Common myeloid progenitor, CD34-positive (primary cell): ENCODE measurements at regions not wholly inside any gene's neighbourhood (a gene's known extent, or its start where the extent isn't known, plus 50 kb on each side); places are given as distances from the start of the nearest gene placed in this dataset.

Experiments
- CTCF ChIA-PET: fragments of 350-600 bp; sonication (Branson Sonifier 250); formaldehyde crosslinking; loops from one replicate; lab custom pipeline; 2021; ENCODE audit warnings: antibody characterized with exemption; lab: Charles Lee
- POLR2A ChIA-PET: fragments of 350-600 bp; sonication (Branson Sonifier 250); formaldehyde crosslinking; loops from one replicate; lab custom pipeline; 2021; ENCODE audit warnings: antibody characterized with exemption; lab: Charles Lee
- DNase-seq, 3 donors: peaks; one replicate each; pipeline versions ENCODE4 v3.0.0 to v3.0.0-alpha.2; 2013
- H3K27ac ChIP-seq, 2 experiments: 1 replicate in 1 of 2; 2 replicates in 1 of 2; pipeline ENCODE4 v1.7.0; 2013; ENCODE audit warnings: inconsistent platforms in 2 of 2, low read length in 2 of 2, mild to moderate bottlenecking in 2 of 2, low read depth in 1 of 2, moderate library complexity in 1 of 2; ENCODE audit not compliant: severe bottlenecking in 2 of 2, insufficient read depth in 1 of 2, poor library complexity in 1 of 2
- H3K27me3 ChIP-seq, 5 experiments: replicated peaks in 2 of 5; 1 replicate in 3 of 5; 2 replicates in 2 of 5; pipeline versions ENCODE4 v1.6.1 to v1.7.0; 2013; ENCODE audit warnings: low read length in 4 of 5, mild to moderate bottlenecking in 2 of 5, moderate library complexity in 2 of 5, inconsistent platforms in 1 of 5; ENCODE audit not compliant: insufficient read depth in 5 of 5, control insufficient read depth in 4 of 5
- H3K36me3 ChIP-seq, 4 experiments: 1 replicate in 2 of 4; 2 replicates in 2 of 4; pipeline versions ENCODE4 v1.6.1 to v1.7.0; 2013; ENCODE audit warnings: low read length in 3 of 4, control low read depth in 1 of 4, mild to moderate bottlenecking in 1 of 4; ENCODE audit not compliant: control insufficient read depth in 4 of 4, insufficient read depth in 4 of 4
- H3K4me1 ChIP-seq, 4 experiments: 1 replicate in 3 of 4; 2 replicates in 1 of 4; pipeline versions ENCODE4 v1.6.1 to v1.7.1; 2013; ENCODE audit warnings: low read length in 3 of 4, mild to moderate bottlenecking in 3 of 4, control low read depth in 1 of 4, inconsistent platforms in 1 of 4, moderate library complexity in 1 of 4; ENCODE audit not compliant: control insufficient read depth in 4 of 4, insufficient read depth in 4 of 4; ENCODE audit errors: control extremely low read depth in 1 of 4
- H3K4me3 ChIP-seq, 7 experiments: 1 replicate in 4 of 7; 2 replicates in 3 of 7; pipeline versions ENCODE4 v1.5.1 to v1.7.0; 2013; ENCODE audit warnings: mild to moderate bottlenecking in 7 of 7, low read length in 6 of 7, moderate library complexity in 6 of 7, inconsistent platforms in 2 of 7, low read depth in 2 of 7, control low read depth in 1 of 7; ENCODE audit not compliant: insufficient read depth in 4 of 7, control insufficient read depth in 1 of 7; ENCODE audit errors: extremely low read depth in 1 of 7
- H3K9me3 ChIP-seq, 5 experiments: 1 replicate in 4 of 5; 2 replicates in 1 of 5; pipeline versions ENCODE4 v1.6.1 to v1.7.1; 2013; ENCODE audit warnings: low read length in 4 of 5, mild to moderate bottlenecking in 2 of 5, inconsistent platforms in 1 of 5, low read depth in 1 of 5, moderate library complexity in 1 of 5; ENCODE audit not compliant: control insufficient read depth in 4 of 5, insufficient read depth in 2 of 5; ENCODE audit errors: control extremely low read depth in 1 of 5
- WGBS: methylation state at CpG from one replicate; pipeline ENCODE4 v1.1.5; 2013; ENCODE audit not compliant: insufficient coverage; 5-methylcytosine and 5-hydroxymethylcytosine counted together

- H3K36me3 ChIP-seq: no peaks in the 10 kb centered on the region
- H3K27ac ChIP-seq: no peak overlapping the region
- H3K4me1 ChIP-seq: no peaks in the 10 kb centered on the region
- ChIA-PET POLR2A (no interaction called here), CTCF (no interaction called here)
- no peaks in the 10 kb centered on the region for H3K27me3 ChIP-seq
- H3K9me3 ChIP-seq: no peaks in the 10 kb centered on the region
- DNase-seq: no peak
- WGBS: 37% methylated on average over 3 of the region's 3 CpGs
- no peak overlapping the region for H3K4me3 ChIP-seq
These were observed 58.9 kb upstream of the CTNNA2 start for GRCh38 chr2:79453918-79454317.

DNA sequence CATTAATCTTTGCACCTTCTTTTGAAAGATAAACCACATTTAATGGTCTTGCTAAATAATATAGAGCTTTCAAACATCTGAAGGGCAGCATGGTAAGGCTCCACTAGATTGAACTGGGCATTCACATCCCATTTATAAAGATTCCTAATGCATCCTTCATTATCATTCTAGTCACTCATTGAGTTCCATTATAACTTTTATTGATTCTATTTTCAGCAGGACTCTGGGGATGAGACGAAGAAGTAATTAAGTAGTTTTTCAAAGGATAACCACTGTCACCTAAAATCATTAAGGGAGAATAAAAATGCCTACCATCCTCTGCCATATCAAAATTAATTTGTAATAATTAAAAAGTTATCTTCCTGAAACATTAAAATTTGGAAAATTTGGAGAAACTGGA is 60.2 kb upstream of the CTNNA2 start:
- H3K4me1 ChIP-seq: no peaks in the 10 kb centered on the region
- H3K27me3 ChIP-seq: no peaks in the 10 kb centered on the region
- ChIA-PET CTCF (no interaction called here), POLR2A (no interaction called here)
- H3K27ac ChIP-seq: no peak overlapping the region
- no peaks in the 10 kb centered on the region for H3K9me3 ChIP-seq
- no peaks in the 10 kb centered on the region for H3K36me3 ChIP-seq
- DNase-seq: no peak
- no peak overlapping the region for H3K4me3 ChIP-seq
- no CpG with 5 or more reads among the region's 1 CpG for WGBS

DNA sequence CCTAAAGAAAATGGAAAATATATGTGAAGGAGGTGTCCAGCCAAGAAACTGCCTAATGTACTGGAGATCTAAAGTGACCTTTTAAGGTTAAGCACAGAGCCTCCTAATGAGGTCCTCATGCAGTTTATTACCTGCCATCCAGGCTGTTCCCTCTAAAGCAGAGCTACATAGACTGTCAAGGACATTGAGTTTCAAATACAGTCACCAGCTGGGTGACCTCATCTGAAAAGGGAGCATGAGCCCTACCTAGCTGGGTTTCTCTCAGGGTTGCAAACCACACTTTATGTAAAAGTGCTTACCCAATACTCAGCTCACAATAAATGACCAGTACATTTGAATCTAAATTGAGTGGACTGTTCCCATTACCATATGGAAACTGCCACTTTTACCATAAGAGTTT is 65.4 kb upstream of the CTNNA2 start:
- H3K9me3 ChIP-seq: no peaks in the 10 kb centered on the region
- no peak overlapping the region for H3K27ac ChIP-seq
- POLR2A ChIA-PET: no interaction called here
- H3K36me3 ChIP-seq: no peaks in the 10 kb centered on the region
- no peak for DNase-seq
- no peaks in the 10 kb centered on the region for H3K27me3 ChIP-seq
- no peaks in the 10 kb centered on the region for H3K4me1 ChIP-seq
- CTCF ChIA-PET: no interaction called here
- no peak overlapping the region for H3K4me3 ChIP-seq

GRCh38 chr2:79446313-79446712 is 66.5 kb upstream of the CTNNA2 start:
- POLR2A ChIA-PET: no interaction called here
- H3K4me1 ChIP-seq: no peaks in the 10 kb centered on the region
- WGBS: 81% methylated on average over 2 of the region's 2 CpGs
- no peaks in the 10 kb centered on the region for H3K9me3 ChIP-seq
- no peaks in the 10 kb centered on the region for H3K36me3 ChIP-seq
- no peaks in the 10 kb centered on the region for H3K27me3 ChIP-seq
- H3K4me3 ChIP-seq: no peak overlapping the region
- no peak for DNase-seq
- no peak overlapping the region for H3K27ac ChIP-seq
- CTCF ChIA-PET: no interaction called here

DNA sequence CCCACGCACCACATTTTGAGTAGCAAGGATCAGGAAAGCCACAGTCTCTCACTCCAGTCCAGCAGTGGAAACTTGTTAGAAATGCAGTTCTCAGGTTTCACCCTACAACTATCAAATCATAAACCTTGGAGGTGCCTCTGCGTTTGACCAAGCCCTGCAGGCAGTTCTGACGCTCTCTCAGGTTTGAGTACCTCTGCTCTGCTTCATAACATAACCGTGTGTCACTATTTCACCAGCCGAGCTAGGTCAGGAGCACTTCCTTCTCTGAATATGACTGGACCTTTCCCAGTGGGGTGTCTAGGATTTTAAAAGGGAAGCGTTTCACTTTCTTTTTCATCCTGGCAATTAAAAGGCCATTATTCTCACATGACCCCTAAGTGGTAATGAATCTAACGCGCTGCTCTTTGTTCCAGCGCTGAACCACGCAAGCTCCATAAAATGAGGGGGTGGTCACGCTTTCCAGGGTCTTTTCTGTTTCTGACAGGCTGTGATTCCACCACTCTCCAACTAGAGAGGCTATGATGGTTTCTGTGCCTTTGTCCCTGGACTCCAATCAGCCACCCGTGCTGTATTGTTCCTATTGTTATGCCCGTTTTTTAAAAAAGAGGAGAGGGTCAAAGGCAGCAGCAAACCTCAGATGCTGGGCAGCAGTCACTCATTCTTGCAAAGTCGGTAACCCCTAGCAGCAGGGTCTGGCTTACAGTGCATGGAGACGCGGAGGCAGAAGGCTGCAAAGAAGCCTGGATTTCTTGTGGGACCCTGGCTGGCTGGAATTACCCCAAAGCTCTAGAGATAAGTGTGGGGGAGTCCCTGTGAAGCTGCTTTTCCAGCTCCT is 75.2 kb upstream of the CTNNA2 start:
- H3K4me1 ChIP-seq: no peaks in the 10 kb centered on the region
- POLR2A ChIA-PET: no interaction called here
- H3K27me3 ChIP-seq: no peaks in the 10 kb centered on the region
- CTCF ChIA-PET: no interaction called here
- H3K27ac ChIP-seq: no peak overlapping the region
- H3K4me3 ChIP-seq: no peak overlapping the region
- H3K36me3 ChIP-seq: no peaks in the 10 kb centered on the region
- WGBS: 61% methylated on average over 14 of the region's 16 CpGs
- no peak for DNase-seq
- no peaks in the 10 kb centered on the region for H3K9me3 ChIP-seq

DNA sequence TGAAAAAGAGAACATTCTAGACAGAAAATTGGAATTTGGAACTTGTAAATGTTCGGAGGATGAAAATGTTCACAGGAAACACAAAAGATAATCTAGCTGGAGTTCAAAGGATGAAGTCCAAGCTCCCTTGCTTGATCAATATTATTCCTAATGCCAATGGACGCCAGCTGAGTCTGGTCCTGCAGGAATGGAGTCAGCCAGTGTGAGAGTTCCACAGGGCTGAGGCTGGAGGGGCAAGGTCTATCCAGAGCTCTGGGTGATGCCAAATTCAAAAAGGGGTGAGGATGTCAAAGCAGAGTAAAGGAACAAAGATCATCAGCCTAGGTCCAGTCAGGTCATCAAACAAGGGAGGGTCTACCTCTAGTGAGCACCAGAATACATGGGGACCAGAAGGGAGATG is 78.5 kb upstream of the CTNNA2 start:
- Histone ChIP-seq H3K27me3 (no peaks in the 10 kb centered on the region), H3K4me1 (no peaks in the 10 kb centered on the region), H3K4me3 (no peak overlapping the region), H3K27ac (no peak overlapping the region), H3K36me3 (no peaks in the 10 kb centered on the region), H3K9me3 (no peaks in the 10 kb centered on the region)
- 93% methylated on average over 2 of the region's 2 CpGs for WGBS
- CTCF ChIA-PET: interaction anchor here (1.2 kb wide), 1 partner anchor 12 kb away, joined by 3 read pairs; no protein-coding TSS in a partner anchor
- POLR2A ChIA-PET: no interaction called here
- DNase-seq: no peak

DNA sequence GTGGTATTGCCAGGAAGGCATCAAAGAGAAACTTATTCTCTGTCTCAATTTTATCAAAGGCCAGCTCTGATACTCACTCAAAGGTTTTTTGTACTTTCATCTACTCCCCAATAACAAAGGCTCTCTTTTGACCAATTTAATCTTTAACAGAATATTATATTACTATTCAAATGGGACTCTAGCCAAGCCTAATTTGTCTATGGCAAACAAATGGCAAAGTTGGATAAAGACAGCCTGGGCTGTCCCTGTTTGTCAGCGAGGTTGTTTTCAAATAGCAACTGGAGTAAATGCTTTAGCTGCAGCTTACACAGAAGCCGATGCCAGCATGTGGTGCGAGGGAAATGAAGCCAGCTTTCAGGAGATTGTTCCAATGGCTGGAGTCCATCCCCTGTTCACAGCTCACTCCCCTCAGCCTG is 80.1 kb upstream of the CTNNA2 start:
- DNase-seq: no peak
- Histone ChIP-seq H3K4me3 (no peak overlapping the region), H3K9me3 (no peaks in the 10 kb centered on the region), H3K4me1 (no peaks in the 10 kb centered on the region), H3K27me3 (no peaks in the 10 kb centered on the region), H3K27ac (no peak overlapping the region), H3K36me3 (no peaks in the 10 kb centered on the region)
- ChIA-PET CTCF (no interaction called here), POLR2A (no interaction called here)
- 62% methylated on average over 2 of the region's 3 CpGs for WGBS
